Body of pancreas (tissue), 4 donors: ENCODE measurements at regions not wholly inside any gene's neighbourhood (a gene's known extent, or its start where the extent isn't known, plus 50 kb on each side); places are given as distances from the start of the nearest gene placed in this dataset.

Source experiments
- ATAC-seq: fragments of 150-250 bp; one replicate; pipeline ENCODE4 v1.9.1; 2016
- DNase-seq, 4 donors: peaks; one replicate each; pipeline ENCODE4 v3.0.0-alpha.2; 2019
- H3K27ac ChIP-seq, 4 donors: fragments of 200-600 bp; sonication (generic); 1 replicate in 3 of 4; 2 replicates in 1 of 4; pipeline versions ENCODE4 v1.5.1 to v1.6.1; 2016 to 2019; ENCODE audit warnings: mild to moderate bottlenecking in 1 of 4, mixed read lengths in 1 of 4, moderate library complexity in 1 of 4
- H3K27me3 ChIP-seq, 2 donors: fragments of 200-600 bp; sonication (generic); one replicate each; pipeline ENCODE4 v1.6.0; 2016; ENCODE audit warnings: mild to moderate bottlenecking in 1 of 2
- H3K36me3 ChIP-seq, 2 donors: fragments of 200-600 bp; sonication (generic); replicated peaks in 1 of 2; 2 replicates each; pipeline ENCODE4 v1.5.1; 2016; ENCODE audit warnings: low read depth in 2 of 2; ENCODE audit not compliant: insufficient read depth in 1 of 2
- H3K4me1 ChIP-seq: fragments of 200-600 bp; sonication (generic); one replicate; pipeline ENCODE4 v1.6.0; 2016
- H3K4me3 ChIP-seq, 2 donors: fragments of 200-600 bp; sonication (generic); 1 replicate in 1 of 2; 2 replicates in 1 of 2; pipeline ENCODE4 v1.5.1; 2016 to 2019
- H3K9me3 ChIP-seq, 3 donors: fragments of 200-600 bp; sonication (generic); 1 replicate in 2 of 3; 2 replicates in 1 of 3; pipeline ENCODE4 v1.5.1; 2016
- POLR2A ChIP-seq, 3 donors: fragments of 450-650 bp; IDR thresholded peaks; one replicate each; pipeline ENCODE4 v1.6.1; 2016; ENCODE audit warnings: antibody characterized with exemption in 3 of 3, mild to moderate bottlenecking in 2 of 3
- WGBS, 2 donors: methylation state at CpG; one replicate each; pipeline ENCODE4 v1.1.5; 2017; 5-methylcytosine and 5-hydroxymethylcytosine counted together
- intact Hi-C: fragments of 100-400 bp; cut with DNase I; formaldehyde crosslinking; loops from one replicate; pipeline ENCODE4 v1.15.1; 2023
- TF ChIP-seq, protein P1 (sequence below), 7 experiments: fragments of 450-650 bp in 4 of 7; fragments of 200-600 bp in 3 of 7; sonication (generic) in 3 of 7; IDR thresholded peaks; one replicate each; pipeline ENCODE4 v1.5.1; 2016 to 2019; ENCODE audit warnings: antibody characterized with exemption in 7 of 7

DNA sequence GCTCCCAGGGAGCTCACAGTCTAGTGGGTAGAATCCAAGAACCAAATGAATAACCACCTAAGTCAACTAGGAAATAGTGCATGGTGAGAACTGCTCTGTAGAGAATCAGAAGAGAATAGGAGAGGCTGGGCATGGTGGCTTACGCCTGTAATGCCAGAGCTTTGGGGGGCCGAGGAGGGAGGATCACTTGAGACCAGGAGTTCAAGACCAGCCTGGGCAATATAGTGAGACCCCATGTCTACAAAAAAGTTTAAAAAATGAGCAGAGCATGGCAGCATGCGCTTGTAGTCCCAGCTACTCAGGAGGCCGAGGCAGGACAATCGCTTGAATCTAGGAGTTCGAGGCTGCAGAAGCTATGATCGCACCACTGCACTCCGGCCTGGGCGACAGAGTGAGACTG, 122.3 kb upstream of the IRF2BP2 start:
- TF ChIP-seq, protein P1, sequence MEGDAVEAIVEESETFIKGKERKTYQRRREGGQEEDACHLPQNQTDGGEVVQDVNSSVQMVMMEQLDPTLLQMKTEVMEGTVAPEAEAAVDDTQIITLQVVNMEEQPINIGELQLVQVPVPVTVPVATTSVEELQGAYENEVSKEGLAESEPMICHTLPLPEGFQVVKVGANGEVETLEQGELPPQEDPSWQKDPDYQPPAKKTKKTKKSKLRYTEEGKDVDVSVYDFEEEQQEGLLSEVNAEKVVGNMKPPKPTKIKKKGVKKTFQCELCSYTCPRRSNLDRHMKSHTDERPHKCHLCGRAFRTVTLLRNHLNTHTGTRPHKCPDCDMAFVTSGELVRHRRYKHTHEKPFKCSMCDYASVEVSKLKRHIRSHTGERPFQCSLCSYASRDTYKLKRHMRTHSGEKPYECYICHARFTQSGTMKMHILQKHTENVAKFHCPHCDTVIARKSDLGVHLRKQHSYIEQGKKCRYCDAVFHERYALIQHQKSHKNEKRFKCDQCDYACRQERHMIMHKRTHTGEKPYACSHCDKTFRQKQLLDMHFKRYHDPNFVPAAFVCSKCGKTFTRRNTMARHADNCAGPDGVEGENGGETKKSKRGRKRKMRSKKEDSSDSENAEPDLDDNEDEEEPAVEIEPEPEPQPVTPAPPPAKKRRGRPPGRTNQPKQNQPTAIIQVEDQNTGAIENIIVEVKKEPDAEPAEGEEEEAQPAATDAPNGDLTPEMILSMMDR (IDR thresholded peaks at IDR 0.05), result no peak
- no peak for TF ChIP-seq POLR2A (IDR thresholded peaks at IDR 0.05)
- Histone ChIP-seq H3K27me3 (no peaks in the 10 kb centered on the region), H3K27ac (no peak overlapping the region), H3K9me3 (no peaks in the 10 kb centered on the region), H3K4me3 (no peak overlapping the region), H3K36me3 (no peaks in the 10 kb centered on the region), H3K4me1 (peaks cover 7% of the 10 kb centered on the region)
- intact Hi-C loops, result no loop called here
- ATAC-seq (no peak), DNase-seq (no peak)
- 96% methylated on average over 9 of the region's 9 CpGs for WGBS, 2 donors

DNA sequence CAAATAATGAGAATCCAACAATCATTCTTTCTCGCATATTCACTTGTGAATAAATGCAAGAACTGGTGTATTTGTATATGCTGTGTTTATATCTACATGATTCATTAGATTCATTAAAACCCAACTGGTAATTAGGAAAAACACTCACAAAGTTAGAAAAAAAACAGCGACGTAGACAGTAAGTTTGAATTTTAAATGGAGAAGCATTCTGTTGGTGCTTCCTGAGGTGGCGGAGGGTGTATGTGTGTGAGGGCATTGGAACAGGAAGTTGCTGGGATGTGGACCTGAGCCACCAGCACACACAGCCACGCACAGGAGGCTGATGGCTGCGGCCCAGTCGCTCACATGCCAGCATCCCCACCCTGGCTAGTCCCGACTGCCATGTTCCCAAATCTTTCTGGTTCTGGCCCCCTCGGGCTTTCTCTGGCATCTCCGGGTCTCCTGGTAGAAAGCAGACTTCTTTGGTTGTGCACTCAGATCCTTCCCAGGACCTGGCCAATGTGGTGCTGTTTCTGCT, 121.6 kb upstream of the IRF2BP2 start:
- DNase-seq, result no peak
- intact Hi-C loops, result no loop called here
- 80 to 86% methylated on average over 9 to 10 of the region's 10 CpGs for WGBS, 2 donors
- no peak for ATAC-seq
- TF ChIP-seq, protein P1 (IDR thresholded peaks at IDR 0.05), result no peak
- no peak for TF ChIP-seq POLR2A (IDR thresholded peaks at IDR 0.05)
- H3K9me3 ChIP-seq, result no peaks in the 10 kb centered on the region
- no peak overlapping the region for H3K4me3 ChIP-seq
- no peak overlapping the region for H3K27ac ChIP-seq
- no peaks in the 10 kb centered on the region for H3K27me3 ChIP-seq
- H3K36me3 ChIP-seq, result no peaks in the 10 kb centered on the region
- peaks cover 13% of the 10 kb centered on the region for H3K4me1 ChIP-seq

DNA sequence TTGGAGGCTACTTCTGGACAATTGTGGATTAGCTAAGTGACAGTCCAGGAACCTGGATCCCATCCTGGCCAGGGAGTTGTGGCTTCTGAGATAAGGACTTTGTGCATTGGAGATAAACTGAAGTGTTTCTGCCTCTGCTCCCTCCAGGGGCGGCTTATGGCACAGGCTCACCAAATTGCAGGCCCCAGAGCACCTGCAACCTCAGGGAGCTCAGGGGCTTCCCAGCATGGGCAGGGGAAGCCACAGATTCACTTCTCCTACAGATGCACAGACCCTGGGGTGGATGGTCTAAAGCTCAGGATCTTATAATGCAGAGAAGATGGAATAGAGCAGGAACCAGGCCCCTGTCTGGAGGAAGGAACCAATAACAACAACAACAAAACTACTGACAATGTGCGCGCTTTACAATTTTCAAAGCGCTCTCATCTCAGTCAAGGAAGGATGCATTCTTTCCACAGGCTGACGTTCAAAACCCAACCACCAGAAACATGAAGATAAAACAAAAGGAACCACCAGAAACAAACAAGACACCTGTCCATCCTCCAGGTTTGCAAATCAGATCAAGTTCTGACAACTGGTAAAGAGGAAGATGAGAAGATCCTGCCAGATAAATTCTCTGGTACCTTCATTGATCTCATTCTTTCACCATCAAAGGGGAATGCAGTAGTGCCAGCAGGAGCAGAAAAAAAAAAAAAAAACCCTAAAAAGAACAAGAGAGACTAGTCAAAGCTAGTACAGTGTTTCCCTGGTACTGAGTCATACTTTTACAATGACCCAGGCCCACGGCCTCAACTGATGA, 121.0 kb upstream of the IRF2BP2 start:
- DNase-seq, result no peak
- Histone ChIP-seq H3K27ac (no peak overlapping the region), H3K4me3 (no peak overlapping the region), H3K36me3 (no peaks in the 10 kb centered on the region), H3K27me3 (no peaks in the 10 kb centered on the region), H3K9me3 (no peaks in the 10 kb centered on the region), H3K4me1 (peaks cover 20% of the 10 kb centered on the region)
- 85 to 89% methylated on average over 5 to 6 of the region's 6 CpGs for WGBS, 2 donors
- no peak for ATAC-seq
- intact Hi-C loops, result no loop called here
- TF ChIP-seq, protein P1 (IDR thresholded peaks at IDR 0.05), result no peak
- TF ChIP-seq POLR2A (IDR thresholded peaks at IDR 0.05), result no peak

- TF ChIP-seq, protein P1 (IDR thresholded peaks at IDR 0.05), result no peak
- TF ChIP-seq POLR2A (IDR thresholded peaks at IDR 0.05), result no peak
- ATAC-seq, result no peak
- Histone ChIP-seq H3K36me3 (no peaks in the 10 kb centered on the region), H3K27ac (no peak overlapping the region), H3K4me1 (peaks cover 25% of the 10 kb centered on the region), H3K9me3 (no peaks in the 10 kb centered on the region), H3K4me3 (no peak overlapping the region), H3K27me3 (no peaks in the 10 kb centered on the region)
- DNase-seq, result no peak
- intact Hi-C loops, result no loop called here
- WGBS, 2 donors, result 56 to 100% methylated on average over 1 of the region's 1 CpG
These were observed 120.4 kb upstream of the IRF2BP2 start for GRCh38 chr1:234730475-234730769.
